ENCODE measurements at regions not wholly inside any gene's neighbourhood (a gene's known extent, or its start where the extent isn't known, plus 50 kb on each side); places are given as distances from the start of the nearest gene placed in this dataset.

DNA sequence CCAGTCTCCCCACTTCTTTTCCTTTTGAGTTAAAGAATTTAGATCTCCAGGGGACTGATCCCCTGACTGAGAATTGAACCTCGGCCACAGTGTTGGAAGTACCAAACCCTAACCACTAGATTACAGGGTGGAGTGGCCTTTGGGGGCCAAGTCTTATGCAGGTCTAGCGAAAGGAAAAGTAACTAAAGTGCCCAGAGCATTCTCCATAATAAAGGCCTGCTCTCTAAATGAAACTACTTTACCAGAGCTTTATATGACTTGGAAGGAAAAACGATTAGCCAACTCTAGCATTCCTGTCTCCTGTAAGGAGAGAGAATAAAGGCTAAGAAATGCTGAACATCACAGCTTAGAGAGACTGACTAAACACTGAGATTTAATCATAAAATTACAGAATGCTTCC is 788.0 kb downstream of the C4orf33 start:
- CTCF ChIA-PET (ENCODE audit: low intra/inter-chr PET ratio) = no interaction called here
- intact Hi-C loops (cut with micrococcal nuclease) = no loop called here
- Histone ChIP-seq H3K4me2 (ENCODE audit: insufficient read depth, low read length) (no peak overlapping the region), H3K4me3 (no peak overlapping the region), H3K36me3 (ENCODE audit: control insufficient read depth, insufficient read depth, low read length) (no peaks in the 10 kb centered on the region), H2AFZ (ENCODE audit: low read depth, low read length) (no peak overlapping the region), H3K9me1 (ENCODE audit: control insufficient read depth, insufficient read depth, low read length) (no peaks in the 10 kb centered on the region), H3K4me1 (replicated peaks in 1 of 2; ENCODE audit: control insufficient read depth in 2 of 2, insufficient read depth in 2 of 2, low read length in 2 of 2) (no peaks in the 10 kb centered on the region), H3K9me3 (replicated peaks; ENCODE audit: control insufficient read depth, insufficient read depth, low read depth, low read length) (no peaks in the 10 kb centered on the region), H3K79me2 (ENCODE audit: control insufficient read depth, insufficient read depth, low read length) (no peaks in the 10 kb centered on the region), H3K27me3 (ENCODE audit: control insufficient read depth in 2 of 2, insufficient read depth in 2 of 2, low read length in 2 of 2) (no peaks in the 10 kb centered on the region), H4K20me1 (replicated peaks; ENCODE audit: control insufficient read depth, insufficient read depth, low read length) (no peaks in the 10 kb centered on the region), H3K9ac (ENCODE audit: insufficient read depth in 1 of 2, low read depth in 2 of 2, low read length in 2 of 2) (no peak overlapping the region), H3K27ac (ENCODE audit: extremely low read depth, low read depth, low read length) (no peak overlapping the region)
- BruUV-seq (replicated peaks) = no TSS peak
- ATAC-seq = no peak
- POLR2A ChIA-PET = no interaction called here
- DNase-seq (ENCODE audit: extremely low read depth in 1 of 4, low spot score in 3 of 4) = no peak
- WGBS (ENCODE audit: insufficient coverage, low coverage, missing lambda C conversion rate) = 0% methylated on average over 3 of the region's 3 CpGs
- in situ Hi-C loops (cut with MboI) = no loop called here
- no peak for FAIRE-seq
- TF ChIP-seq DPF2 (IDR thresholded peaks at IDR 0.05) = no peak
- TF ChIP-seq FOXO4 (CRISPR knock-in tag; IDR thresholded peaks at IDR 0.05) = no peak
- TF ChIP-seq ZNF324 (CRISPR knock-in tag; IDR thresholded peaks at IDR 0.05) = no peak
- TF ChIP-seq, protein P1, sequence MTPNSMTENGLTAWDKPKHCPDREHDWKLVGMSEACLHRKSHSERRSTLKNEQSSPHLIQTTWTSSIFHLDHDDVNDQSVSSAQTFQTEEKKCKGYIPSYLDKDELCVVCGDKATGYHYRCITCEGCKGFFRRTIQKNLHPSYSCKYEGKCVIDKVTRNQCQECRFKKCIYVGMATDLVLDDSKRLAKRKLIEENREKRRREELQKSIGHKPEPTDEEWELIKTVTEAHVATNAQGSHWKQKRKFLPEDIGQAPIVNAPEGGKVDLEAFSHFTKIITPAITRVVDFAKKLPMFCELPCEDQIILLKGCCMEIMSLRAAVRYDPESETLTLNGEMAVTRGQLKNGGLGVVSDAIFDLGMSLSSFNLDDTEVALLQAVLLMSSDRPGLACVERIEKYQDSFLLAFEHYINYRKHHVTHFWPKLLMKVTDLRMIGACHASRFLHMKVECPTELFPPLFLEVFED (CRISPR knock-in tag; conservative IDR thresholded peaks at IDR 0.05) = no peak
- TF ChIP-seq CEBPB (tag; IDR thresholded peaks at IDR 0.05) = no peak
- no peak for TF ChIP-seq ZNF644 (tag; IDR thresholded peaks at IDR 0.05; ENCODE audit: low read depth)
- TF ChIP-seq ILF3 (IDR thresholded peaks at IDR 0.05; ENCODE audit: borderline replicate concordance) = no peak
